NCI-H524 treated with DMSO at 0.1 percent for 48 hours (cell line): ENCODE measurements at regions not wholly inside any gene's neighbourhood (a gene's known extent, or its start where the extent isn't known, plus 50 kb on each side); places are given as distances from the start of the nearest gene placed in this dataset.

Experiments
- DNase-seq: peaks from one replicate; lab custom pipeline; 2025; lab: John Stamatoyannopoulos, UW

- no peak for DNase-seq
Measured at GRCh38 chr5:72046106-72046505, 61.2 kb upstream of the MAP1B start.

GRCh38 chr5:72055636-72056035 is 51.6 kb upstream of the MAP1B start:
- DNase-seq = no peak
